Activated CD8-positive, alpha-beta T cell treated with anti-CD3 and anti-CD28 coated beads for 36 hours (primary cell): ENCODE measurements at regions not wholly inside any gene's neighbourhood (a gene's known extent, or its start where the extent isn't known, plus 50 kb on each side); places are given as distances from the start of the nearest gene placed in this dataset.

ENCODE experiments used
- ATAC-seq: fragments of 200-7000 bp; cut with Tn5 transposase; one replicate; pipeline ENCODE4 v1.10.0; 2021; ENCODE audit warnings: mild to moderate bottlenecking, moderate library complexity
- CTCF ChIA-PET: fragments of 350-600 bp; sonication (Branson Sonifier 250); formaldehyde crosslinking; loops from one replicate; lab custom pipeline; 2021; ENCODE audit warnings: antibody characterized with exemption; lab: Charles Lee
- POLR2A ChIA-PET: fragments of 350-600 bp; sonication (Branson Sonifier 250); formaldehyde crosslinking; loops from one replicate; lab custom pipeline; 2021; ENCODE audit warnings: antibody characterized with exemption; lab: Charles Lee
- DNase-seq: peaks from one replicate; pipeline ENCODE4 v3.0.0-alpha.2; 2020
- H3K27ac Mint-ChIP-seq: one replicate; pipeline ENCODE4 v1.8.0; 2021; ENCODE audit warnings: mild to moderate bottlenecking, mixed read lengths
- H3K27me3 Mint-ChIP-seq: one replicate; pipeline ENCODE4 v1.8.0; 2021; ENCODE audit warnings: mixed read lengths
- H3K36me3 Mint-ChIP-seq: one replicate; pipeline ENCODE4 v1.8.0; 2021; ENCODE audit warnings: low read depth, mixed read lengths
- H3K4me1 Mint-ChIP-seq: one replicate; pipeline ENCODE4 v1.8.0; 2021; ENCODE audit warnings: low read depth, mixed read lengths
- H3K4me3 Mint-ChIP-seq: one replicate; pipeline ENCODE4 v1.8.0; 2021; ENCODE audit warnings: mild to moderate bottlenecking, moderate library complexity, mixed read lengths
- H3K9me3 Mint-ChIP-seq: one replicate; pipeline ENCODE4 v1.8.0; 2021; ENCODE audit warnings: mixed read lengths
- CTCF ChIP-seq: fragments of 200-600 bp; IDR thresholded peaks from one replicate; pipeline ENCODE4 v1.8.0; 2022; ENCODE audit warnings: antibody characterized with exemption, mild to moderate bottlenecking
- intact Hi-C: fragments of 100-400 bp; cut with micrococcal nuclease; formaldehyde crosslinking; loops from one replicate; pipeline ENCODE4 v1.10.0; 2022

GRCh38 chr22:49408102-49408836, 419.4 kb downstream of the BRD1 start:
- Mint-ChIP-seq H3K36me3 (no peaks in the 10 kb centered on the region), H3K27me3 (peaks cover 9% of the 10 kb centered on the region), H3K4me1 (no peaks in the 10 kb centered on the region), H3K27ac (no peak overlapping the region), H3K4me3 (no peak overlapping the region), H3K9me3 (peaks cover 7% of the 10 kb centered on the region)
- ATAC-seq, result no peak
- TF ChIP-seq CTCF, result no peak
- no peak for DNase-seq
- ChIA-PET CTCF (no interaction called here), POLR2A (no interaction called here)
- intact Hi-C loops, result no loop called here

GRCh38 chr22:49406879-49407587, 420.6 kb downstream of the BRD1 start:
- intact Hi-C loops, result no loop called here
- POLR2A ChIA-PET, result no interaction called here
- CTCF ChIA-PET, result no interaction called here
- H3K36me3 Mint-ChIP-seq, result no peaks in the 10 kb centered on the region
- H3K9me3 Mint-ChIP-seq, result peaks cover 7% of the 10 kb centered on the region
- H3K27ac Mint-ChIP-seq, result no peak overlapping the region
- H3K27me3 Mint-ChIP-seq, result peaks cover 9% of the 10 kb centered on the region
- no peak for DNase-seq
- no peak for ATAC-seq
- no peak overlapping the region for H3K4me3 Mint-ChIP-seq
- no peak for TF ChIP-seq CTCF
- no peaks in the 10 kb centered on the region for H3K4me1 Mint-ChIP-seq

- Mint-ChIP-seq H3K9me3 (peaks cover 7% of the 10 kb centered on the region), H3K36me3 (no peaks in the 10 kb centered on the region), H3K4me3 (no peak overlapping the region), H3K27ac (no peak overlapping the region), H3K27me3 (peaks cover 7% of the 10 kb centered on the region), H3K4me1 (no peaks in the 10 kb centered on the region)
- DNase-seq, result no peak
- no peak for ATAC-seq
- intact Hi-C loops, result no loop called here
- no peak for TF ChIP-seq CTCF
- ChIA-PET CTCF (no interaction called here), POLR2A (no interaction called here)
These were observed 421.5 kb downstream of the BRD1 start for GRCh38 chr22:49406047-49406650.

- H3K9me3 Mint-ChIP-seq, result peaks cover 7% of the 10 kb centered on the region
- intact Hi-C loops, result no loop called here
- ATAC-seq, result no peak
- ChIA-PET POLR2A (no interaction called here), CTCF (no interaction called here)
- no peak overlapping the region for H3K27ac Mint-ChIP-seq
- H3K4me1 Mint-ChIP-seq, result no peaks in the 10 kb centered on the region
- DNase-seq, result no peak
- no peak overlapping the region for H3K4me3 Mint-ChIP-seq
- no peak for TF ChIP-seq CTCF
- peaks cover 6% of the 10 kb centered on the region for H3K27me3 Mint-ChIP-seq
- no peaks in the 10 kb centered on the region for H3K36me3 Mint-ChIP-seq
These were observed 422.1 kb downstream of the BRD1 start for GRCh38 chr22:49405590-49405989.
